Uterus (tissue), 2 donors: ENCODE measurements at regions not wholly inside any gene's neighbourhood (a gene's known extent, or its start where the extent isn't known, plus 50 kb on each side); places are given as distances from the start of the nearest gene placed in this dataset.

Experiments used
- CTCF ChIP-seq, 4 experiments: fragments of 200-600 bp in 2 of 4; fragments of 450-650 bp in 2 of 4; sonication (generic) in 2 of 4; IDR thresholded peaks; one replicate each; pipeline ENCODE4 v1.5.1; 2016 to 2019; ENCODE audit warnings: antibody characterized with exemption in 4 of 4, mild to moderate bottlenecking in 2 of 4, moderate library complexity in 1 of 4
- POLR2A ChIP-seq, 2 donors: fragments of 450-650 bp; IDR thresholded peaks; one replicate each; pipeline ENCODE4 v1.6.1; 2016; ENCODE audit warnings: antibody characterized with exemption in 2 of 2, mild to moderate bottlenecking in 1 of 2, moderate library complexity in 1 of 2

- TF ChIP-seq CTCF (IDR thresholded peaks at IDR 0.05): no peak
- no peak for TF ChIP-seq POLR2A (IDR thresholded peaks at IDR 0.05)
These were observed 324.6 kb upstream of the TYRP1 start for GRCh38 chr9:12368569-12368968.
